GM23338 (cell line): ENCODE measurements at regions not wholly inside any gene's neighbourhood (a gene's known extent, or its start where the extent isn't known, plus 50 kb on each side); places are given as distances from the start of the nearest gene placed in this dataset.

Experiments
- ATAC-seq: fragments of 200-7000 bp; cut with Tn5 transposase; 3 replicates; pipeline ENCODE4 v1.9.1; 2020
- DNase-seq: peaks from one replicate; pipeline ENCODE4 v3.0.0-alpha.2; 2015; ENCODE audit warnings: low spot score
- H2AFZ ChIP-seq: fragments of 200-600 bp; sonication (generic); 2 replicates; pipeline ENCODE4 v1.8.0; 2016; ENCODE audit warnings: antibody characterized with exemption, mild to moderate bottlenecking, moderate library complexity
- H3F3A ChIP-seq: fragments of 200-600 bp; sonication (generic); replicated peaks from 2 replicates; pipeline ENCODE4 v1.8.0; 2017; ENCODE audit warnings: antibody characterized with exemption, mixed run types, low read depth
- H3K27ac ChIP-seq: fragments of 200-600 bp; sonication (generic); 2 replicates; pipeline ENCODE4 v1.6.1; 2016; ENCODE audit warnings: low read depth
- H3K27me3 ChIP-seq: fragments of 200-600 bp; sonication (generic); 2 replicates; pipeline ENCODE4 v1.8.0; 2016; ENCODE audit warnings: mild to moderate bottlenecking, mixed run types, moderate library complexity; ENCODE audit not compliant: insufficient read depth
- H3K36me3 ChIP-seq: fragments of 200-600 bp; sonication (generic); 2 replicates; pipeline ENCODE4 v1.8.0; 2016; ENCODE audit warnings: mild to moderate bottlenecking; ENCODE audit not compliant: insufficient read depth
- H3K4me1 ChIP-seq: fragments of 200-600 bp; sonication (generic); 2 replicates; pipeline ENCODE4 v1.8.0; 2016; ENCODE audit warnings: mild to moderate bottlenecking, moderate library complexity; ENCODE audit not compliant: insufficient read depth
- H3K4me2 ChIP-seq: fragments of 200-600 bp; sonication (generic); 2 replicates; pipeline ENCODE4 v1.7.1; 2017; ENCODE audit warnings: mixed run types
- H3K4me3 ChIP-seq: fragments of 200-600 bp; sonication (generic); 2 replicates; pipeline ENCODE4 v1.6.1; 2016; ENCODE audit warnings: mixed run types
- H3K79me2 ChIP-seq: fragments of 200-600 bp; sonication (generic); replicated peaks from 2 replicates; pipeline ENCODE4 v1.8.0; 2017; ENCODE audit warnings: mild to moderate bottlenecking; ENCODE audit not compliant: insufficient read depth
- H3K9me2 ChIP-seq: fragments of 200-600 bp; sonication (generic); 2 replicates; pipeline ENCODE4 v1.8.0; 2017; ENCODE audit not compliant: insufficient read depth
- H4K20me1 ChIP-seq: fragments of 200-600 bp; sonication (generic); replicated peaks from 2 replicates; pipeline ENCODE4 v1.8.0; 2017; ENCODE audit warnings: mild to moderate bottlenecking; ENCODE audit not compliant: insufficient read depth
- H3K27ac Mint-ChIP-seq: 2 replicates; pipeline ENCODE4 v1.8.0; 2020; ENCODE audit warnings: inconsistent platforms, mild to moderate bottlenecking, moderate library complexity, mixed read lengths
- H3K27me3 Mint-ChIP-seq: 3 replicates; pipeline ENCODE4 v1.8.0; 2022; ENCODE audit warnings: low read depth, mild to moderate bottlenecking, moderate library complexity, mixed read lengths, inconsistent platforms; ENCODE audit not compliant: insufficient read depth, poor library complexity
- H3K36me3 Mint-ChIP-seq: 3 replicates; pipeline ENCODE4 v1.8.0; 2021; ENCODE audit warnings: low read depth, mild to moderate bottlenecking, inconsistent platforms, moderate library complexity, mixed read lengths
- H3K4me1 Mint-ChIP-seq: 3 replicates; pipeline ENCODE4 v1.8.0; 2020; ENCODE audit warnings: mild to moderate bottlenecking, inconsistent platforms, mixed read lengths
- H3K4me3 Mint-ChIP-seq: 3 replicates; pipeline ENCODE4 v1.8.0; 2021; ENCODE audit warnings: moderate library complexity, mild to moderate bottlenecking, inconsistent platforms, mixed read lengths
- H3K9me3 Mint-ChIP-seq: 3 replicates; pipeline ENCODE4 v1.8.0; 2020; ENCODE audit warnings: moderate library complexity, mild to moderate bottlenecking, inconsistent platforms, mixed read lengths
- CREB1 ChIP-seq: fragments of 250-450 bp; sonication (Bioruptor Pico); IDR thresholded peaks from 2 replicates; pipeline ENCODE4 v1.5.0; 2020; ENCODE audit warnings: low read depth, mild to moderate bottlenecking, moderate library complexity
- CTCF ChIP-seq, 2 experiments: fragments of 200-600 bp in 1 of 2; sonication (generic) in 1 of 2; conservative IDR thresholded peaks; 2 replicates each; pipeline versions ENCODE4 v1.5.1 to v1.6.1; 2016 to 2017; ENCODE audit warnings: antibody characterized with exemption in 2 of 2, low read depth in 2 of 2, mild to moderate bottlenecking in 2 of 2, moderate library complexity in 1 of 2
- EZH2 ChIP-seq: fragments of 200-600 bp; sonication (generic); IDR thresholded peaks from one replicate; pipeline ENCODE4 v1.8.0; 2017; ENCODE audit warnings: antibody characterized with exemption, mild to moderate bottlenecking, low read depth; ENCODE audit not compliant: unreplicated experiment
- EZH2phosphoT487 ChIP-seq: fragments of 200-600 bp; sonication (generic); IDR thresholded peaks from one replicate; pipeline ENCODE4 v1.8.1; 2018; ENCODE audit warnings: antibody characterized with exemption; ENCODE audit not compliant: unreplicated experiment
- JUNB ChIP-seq: IDR thresholded peaks from one replicate; pipeline ENCODE4 v1.6.1; 2016; ENCODE audit warnings: antibody characterized with exemption; ENCODE audit not compliant: unreplicated experiment
- NANOG ChIP-seq: IDR thresholded peaks from 2 replicates; pipeline ENCODE4 v1.6.1; 2016; ENCODE audit warnings: antibody characterized with exemption, borderline replicate concordance
- POLR2AphosphoS5 ChIP-seq: IDR thresholded peaks from 2 replicates; pipeline ENCODE4 v1.6.1; 2016; ENCODE audit warnings: antibody characterized with exemption, low read depth
- REST ChIP-seq: IDR thresholded peaks from one replicate; pipeline ENCODE4 v1.6.1; 2018; ENCODE audit warnings: antibody characterized with exemption; ENCODE audit not compliant: unreplicated experiment
- STAT1 ChIP-seq: IDR thresholded peaks from one replicate; pipeline ENCODE4 v1.6.1; 2016; ENCODE audit warnings: antibody characterized with exemption; ENCODE audit not compliant: unreplicated experiment
- ZNF114 ChIP-seq: fragments of 250-450 bp; sonication (Bioruptor Pico); IDR thresholded peaks from 2 replicates; pipeline ENCODE4 v1.5.0; 2020; ENCODE audit warnings: mild to moderate bottlenecking, moderate library complexity
- ZNF331 ChIP-seq: fragments of 250-450 bp; sonication (Bioruptor Pico); IDR thresholded peaks from 2 replicates; pipeline ENCODE4 v1.5.0; 2020; ENCODE audit warnings: low read depth, mild to moderate bottlenecking, moderate library complexity
- TF ChIP-seq, protein P1 (sequence below): fragments of 250-450 bp; sonication (Bioruptor Pico); IDR thresholded peaks from 2 replicates; pipeline ENCODE4 v1.5.0; 2020; ENCODE audit warnings: mild to moderate bottlenecking, moderate library complexity
- TF ChIP-seq, protein P2 (sequence below): IDR thresholded peaks from 2 replicates; pipeline ENCODE4 v1.6.1; 2016; ENCODE audit warnings: antibody characterized with exemption

GRCh38 chr17:77646046-77646430 is 312.5 kb upstream of the TNRC6C start:
- no peak for DNase-seq
- peaks cover 7% of the 10 kb centered on the region; the same call in 2 of the 3 replicates for H3K36me3 Mint-ChIP-seq
- TF ChIP-seq EZH2phosphoT487 (no peak), CREB1 (CRISPR knock-in tag) (no peak), ZNF114 (CRISPR knock-in tag) (no peak), POLR2AphosphoS5 (no peak), CTCF (conservative IDR thresholded peaks at IDR 0.05; ENCODE audit: low read depth in 2 of 2) (no peak), JUNB (no peak), ZNF331 (CRISPR knock-in tag) (no peak), REST (no peak), EZH2 (no peak), STAT1 (no peak), NANOG (no peak)
- TF ChIP-seq, protein P1, sequence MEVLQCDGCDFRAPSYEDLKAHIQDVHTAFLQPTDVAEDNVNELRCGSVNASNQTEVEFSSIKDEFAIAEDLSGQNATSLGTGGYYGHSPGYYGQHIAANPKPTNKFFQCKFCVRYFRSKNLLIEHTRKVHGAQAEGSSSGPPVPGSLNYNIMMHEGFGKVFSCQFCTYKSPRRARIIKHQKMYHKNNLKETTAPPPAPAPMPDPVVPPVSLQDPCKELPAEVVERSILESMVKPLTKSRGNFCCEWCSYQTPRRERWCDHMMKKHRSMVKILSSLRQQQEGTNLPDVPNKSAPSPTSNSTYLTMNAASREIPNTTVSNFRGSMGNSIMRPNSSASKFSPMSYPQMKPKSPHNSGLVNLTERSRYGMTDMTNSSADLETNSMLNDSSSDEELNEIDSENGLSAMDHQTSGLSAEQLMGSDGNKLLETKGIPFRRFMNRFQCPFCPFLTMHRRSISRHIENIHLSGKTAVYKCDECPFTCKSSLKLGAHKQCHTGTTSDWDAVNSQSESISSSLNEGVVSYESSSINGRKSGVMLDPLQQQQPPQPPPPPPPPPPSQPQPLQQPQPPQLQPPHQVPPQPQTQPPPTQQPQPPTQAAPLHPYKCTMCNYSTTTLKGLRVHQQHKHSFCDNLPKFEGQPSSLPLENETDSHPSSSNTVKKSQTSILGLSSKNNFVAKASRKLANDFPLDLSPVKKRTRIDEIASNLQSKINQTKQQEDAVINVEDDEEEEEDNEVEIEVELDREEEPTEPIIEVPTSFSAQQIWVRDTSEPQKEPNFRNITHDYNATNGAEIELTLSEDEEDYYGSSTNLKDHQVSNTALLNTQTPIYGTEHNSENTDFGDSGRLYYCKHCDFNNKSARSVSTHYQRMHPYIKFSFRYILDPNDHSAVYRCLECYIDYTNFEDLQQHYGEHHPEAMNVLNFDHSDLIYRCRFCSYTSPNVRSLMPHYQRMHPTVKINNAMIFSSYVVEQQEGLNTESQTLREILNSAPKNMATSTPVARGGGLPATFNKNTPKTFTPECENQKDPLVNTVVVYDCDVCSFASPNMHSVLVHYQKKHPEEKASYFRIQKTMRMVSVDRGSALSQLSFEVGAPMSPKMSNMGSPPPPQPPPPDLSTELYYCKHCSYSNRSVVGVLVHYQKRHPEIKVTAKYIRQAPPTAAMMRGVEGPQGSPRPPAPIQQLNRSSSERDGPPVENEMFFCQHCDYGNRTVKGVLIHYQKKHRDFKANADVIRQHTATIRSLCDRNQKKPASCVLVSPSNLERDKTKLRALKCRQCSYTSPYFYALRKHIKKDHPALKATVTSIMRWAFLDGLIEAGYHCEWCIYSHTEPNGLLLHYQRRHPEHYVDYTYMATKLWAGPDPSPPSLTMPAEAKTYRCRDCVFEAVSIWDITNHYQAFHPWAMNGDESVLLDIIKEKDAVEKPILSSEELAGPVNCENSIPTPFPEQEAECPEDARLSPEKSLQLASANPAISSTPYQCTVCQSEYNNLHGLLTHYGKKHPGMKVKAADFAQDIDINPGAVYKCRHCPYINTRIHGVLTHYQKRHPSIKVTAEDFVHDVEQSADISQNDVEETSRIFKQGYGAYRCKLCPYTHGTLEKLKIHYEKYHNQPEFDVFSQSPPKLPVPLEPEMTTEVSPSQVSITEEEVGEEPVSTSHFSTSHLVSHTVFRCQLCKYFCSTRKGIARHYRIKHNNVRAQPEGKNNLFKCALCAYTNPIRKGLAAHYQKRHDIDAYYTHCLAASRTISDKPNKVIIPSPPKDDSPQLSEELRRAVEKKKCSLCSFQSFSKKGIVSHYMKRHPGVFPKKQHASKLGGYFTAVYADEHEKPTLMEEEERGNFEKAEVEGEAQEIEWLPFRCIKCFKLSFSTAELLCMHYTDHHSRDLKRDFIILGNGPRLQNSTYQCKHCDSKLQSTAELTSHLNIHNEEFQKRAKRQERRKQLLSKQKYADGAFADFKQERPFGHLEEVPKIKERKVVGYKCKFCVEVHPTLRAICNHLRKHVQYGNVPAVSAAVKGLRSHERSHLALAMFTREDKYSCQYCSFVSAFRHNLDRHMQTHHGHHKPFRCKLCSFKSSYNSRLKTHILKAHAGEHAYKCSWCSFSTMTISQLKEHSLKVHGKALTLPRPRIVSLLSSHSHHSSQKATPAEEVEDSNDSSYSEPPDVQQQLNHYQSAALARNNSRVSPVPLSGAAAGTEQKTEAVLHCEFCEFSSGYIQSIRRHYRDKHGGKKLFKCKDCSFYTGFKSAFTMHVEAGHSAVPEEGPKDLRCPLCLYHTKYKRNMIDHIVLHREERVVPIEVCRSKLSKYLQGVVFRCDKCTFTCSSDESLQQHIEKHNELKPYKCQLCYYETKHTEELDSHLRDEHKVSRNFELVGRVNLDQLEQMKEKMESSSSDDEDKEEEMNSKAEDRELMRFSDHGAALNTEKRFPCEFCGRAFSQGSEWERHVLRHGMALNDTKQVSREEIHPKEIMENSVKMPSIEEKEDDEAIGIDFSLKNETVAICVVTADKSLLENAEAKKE (CRISPR knock-in tag) = no peak
- TF ChIP-seq, protein P2, sequence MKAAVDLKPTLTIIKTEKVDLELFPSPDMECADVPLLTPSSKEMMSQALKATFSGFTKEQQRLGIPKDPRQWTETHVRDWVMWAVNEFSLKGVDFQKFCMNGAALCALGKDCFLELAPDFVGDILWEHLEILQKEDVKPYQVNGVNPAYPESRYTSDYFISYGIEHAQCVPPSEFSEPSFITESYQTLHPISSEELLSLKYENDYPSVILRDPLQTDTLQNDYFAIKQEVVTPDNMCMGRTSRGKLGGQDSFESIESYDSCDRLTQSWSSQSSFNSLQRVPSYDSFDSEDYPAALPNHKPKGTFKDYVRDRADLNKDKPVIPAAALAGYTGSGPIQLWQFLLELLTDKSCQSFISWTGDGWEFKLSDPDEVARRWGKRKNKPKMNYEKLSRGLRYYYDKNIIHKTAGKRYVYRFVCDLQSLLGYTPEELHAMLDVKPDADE = no peak
- H3K4me3 ChIP-seq = no peak overlapping the region
- no peaks in the 10 kb centered on the region; the same call in 1 of the 2 replicates for H3K36me3 ChIP-seq
- no peaks in the 10 kb centered on the region for H3F3A ChIP-seq
- no peaks in the 10 kb centered on the region for H4K20me1 ChIP-seq
- H3K9me3 Mint-ChIP-seq = peaks cover 15% of the 10 kb centered on the region; the same call in 2 of the 3 replicates
- no peak for ATAC-seq
- no peak overlapping the region for H3K4me3 Mint-ChIP-seq
- no peak overlapping the region for H3K27ac Mint-ChIP-seq
- H3K27me3 ChIP-seq = no peaks in the 10 kb centered on the region
- 0 out of 2 replicates have a peak overlapping the region, but pooled peaks have one; percentile 52 for H2AFZ ChIP-seq
- 0 out of 2 replicates have a peak, but pooled peaks cover 7% of the 10 kb centered on the region for H3K4me1 ChIP-seq
- H3K4me2 ChIP-seq = 0 out of 2 replicates have a peak overlapping the region, but pooled peaks have one; percentile 43
- H3K27ac ChIP-seq = no peak overlapping the region
- no peaks in the 10 kb centered on the region for H3K9me2 ChIP-seq
- peaks cover 4% of the 10 kb centered on the region for H3K27me3 Mint-ChIP-seq
- no peaks in the 10 kb centered on the region for H3K79me2 ChIP-seq
- peaks cover 13% of the 10 kb centered on the region for H3K4me1 Mint-ChIP-seq
